HEK293 (cell line): ENCODE measurements at regions not wholly inside any gene's neighbourhood (a gene's known extent, or its start where the extent isn't known, plus 50 kb on each side); places are given as distances from the start of the nearest gene placed in this dataset.

Source experiments
- ZNF394 ChIP-seq: fragments of 450-650 bp; formaldehyde crosslinking; IDR thresholded peaks from 2 replicates; pipeline ENCODE4 v1.5.1; 2016; ENCODE audit warnings: missing biosample characterization, missing genetic modification characterization, mild to moderate bottlenecking, moderate library complexity, borderline replicate concordance
- ZNF585B ChIP-seq: fragments of 450-650 bp; formaldehyde crosslinking; IDR thresholded peaks from 2 replicates; pipeline ENCODE4 v1.5.1; 2016; ENCODE audit warnings: missing biosample characterization, missing genetic modification characterization

- TF ChIP-seq ZNF585B (tag by site-specific recombination) (no peak), ZNF394 (tag by site-specific recombination) (no peak)
Measured at GRCh38 chr1:232744847-232745246, 60.4 kb upstream of the MAP10 start.
